GM10266 (cell line): ENCODE measurements at regions not wholly inside any gene's neighbourhood (a gene's known extent, or its start where the extent isn't known, plus 50 kb on each side); places are given as distances from the start of the nearest gene placed in this dataset.

Source experiments
- DNase-seq: peaks from one replicate; pipeline ENCODE4 v3.0.0; 2012; ENCODE audit errors: extremely low spot score
- TF ChIP-seq, protein P1 (sequence below): IDR thresholded peaks from 2 replicates; pipeline ENCODE4 v1.5.1; 2012; ENCODE audit warnings: mild to moderate bottlenecking, low read depth; ENCODE audit not compliant: control insufficient read depth, insufficient read depth; ENCODE audit errors: missing control alignments

GRCh38 chr4:186807808-186808629 is 84.4 kb upstream of the FAT1 start:
- TF ChIP-seq, protein P1, sequence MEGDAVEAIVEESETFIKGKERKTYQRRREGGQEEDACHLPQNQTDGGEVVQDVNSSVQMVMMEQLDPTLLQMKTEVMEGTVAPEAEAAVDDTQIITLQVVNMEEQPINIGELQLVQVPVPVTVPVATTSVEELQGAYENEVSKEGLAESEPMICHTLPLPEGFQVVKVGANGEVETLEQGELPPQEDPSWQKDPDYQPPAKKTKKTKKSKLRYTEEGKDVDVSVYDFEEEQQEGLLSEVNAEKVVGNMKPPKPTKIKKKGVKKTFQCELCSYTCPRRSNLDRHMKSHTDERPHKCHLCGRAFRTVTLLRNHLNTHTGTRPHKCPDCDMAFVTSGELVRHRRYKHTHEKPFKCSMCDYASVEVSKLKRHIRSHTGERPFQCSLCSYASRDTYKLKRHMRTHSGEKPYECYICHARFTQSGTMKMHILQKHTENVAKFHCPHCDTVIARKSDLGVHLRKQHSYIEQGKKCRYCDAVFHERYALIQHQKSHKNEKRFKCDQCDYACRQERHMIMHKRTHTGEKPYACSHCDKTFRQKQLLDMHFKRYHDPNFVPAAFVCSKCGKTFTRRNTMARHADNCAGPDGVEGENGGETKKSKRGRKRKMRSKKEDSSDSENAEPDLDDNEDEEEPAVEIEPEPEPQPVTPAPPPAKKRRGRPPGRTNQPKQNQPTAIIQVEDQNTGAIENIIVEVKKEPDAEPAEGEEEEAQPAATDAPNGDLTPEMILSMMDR, result no peak
- DNase-seq, result no peak

DNA sequence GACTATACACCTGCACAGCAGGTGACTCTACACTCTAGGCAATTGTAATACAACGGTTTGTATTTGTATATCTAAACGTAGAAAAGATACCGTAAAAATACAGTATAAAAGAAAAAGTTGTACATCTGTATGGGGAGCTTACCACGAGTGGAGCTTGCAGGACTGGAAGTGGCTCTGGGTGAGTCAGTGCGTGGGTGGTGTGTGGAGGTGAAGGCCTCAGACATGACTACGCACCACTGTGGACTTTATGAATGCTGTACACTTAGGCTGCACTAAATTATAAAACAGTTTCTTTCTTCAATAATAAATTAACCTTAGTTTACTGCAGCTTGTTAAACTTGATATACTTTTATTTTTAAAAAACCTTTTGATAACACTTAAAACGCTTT is 85.0 kb upstream of the FAT1 start:
- TF ChIP-seq, protein P1, result no peak
- DNase-seq, result no peak

DNA sequence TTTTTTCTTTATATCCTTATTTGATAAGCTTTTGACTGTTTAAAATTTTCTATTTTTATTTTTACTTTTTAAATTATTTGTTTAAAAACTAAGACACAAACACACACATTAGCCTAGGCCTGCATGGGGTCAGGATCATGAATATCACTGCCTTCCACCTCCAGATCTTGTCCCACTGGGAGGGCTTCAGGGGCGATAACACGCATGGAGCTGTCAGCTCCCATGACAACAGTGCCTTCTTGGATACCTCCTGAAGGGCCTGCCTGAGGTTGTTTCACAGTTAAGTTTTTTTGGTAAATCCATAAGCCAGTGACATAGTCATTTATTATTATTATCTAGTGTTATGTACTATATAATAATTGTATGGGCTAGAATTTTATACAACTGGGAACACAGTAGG is 85.4 kb upstream of the FAT1 start:
- no peak for DNase-seq
- TF ChIP-seq, protein P1, result no peak

- no peak for DNase-seq
- TF ChIP-seq, protein P1, result no peak
These were observed 87.0 kb upstream of the FAT1 start for GRCh38 chr4:186810613-186811150.

- TF ChIP-seq, protein P1, result no peak
- DNase-seq, result no peak
These were observed 88.9 kb upstream of the FAT1 start for GRCh38 chr4:186812592-186812991.

GRCh38 chr4:186813377-186814068 is 89.9 kb upstream of the FAT1 start:
- TF ChIP-seq, protein P1, result no peak
- DNase-seq, result no peak
